Right hindlimb (tissue), 1 donor: ENCODE measurements at regions not wholly inside any gene's neighbourhood (a gene's known extent, or its start where the extent isn't known, plus 50 kb on each side); places are given as distances from the start of the nearest gene placed in this dataset.

Experiments used
- DNase-seq: peaks from one replicate; pipeline ENCODE4 v3.0.0-alpha.2; 2018

DNA sequence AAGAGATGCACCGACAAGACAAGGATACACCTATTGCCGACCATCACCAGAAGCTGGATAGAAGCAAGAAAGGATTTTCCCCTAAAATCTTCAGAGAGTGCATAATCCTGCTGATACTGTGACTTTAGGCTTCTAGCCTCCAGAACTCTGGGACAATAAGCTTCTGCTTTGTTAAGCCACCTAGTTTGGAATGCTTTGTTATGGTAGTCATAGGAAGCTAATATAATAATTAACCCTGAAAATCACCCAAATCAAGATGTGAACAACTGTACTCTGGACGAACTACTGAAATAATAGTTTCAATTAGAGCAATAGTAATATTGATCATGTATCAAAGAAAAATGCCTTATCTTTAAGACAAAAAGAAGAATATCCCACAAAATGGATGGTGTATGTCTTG, 524.6 kb downstream of the EFNB2 start:
- no peak for DNase-seq

DNA sequence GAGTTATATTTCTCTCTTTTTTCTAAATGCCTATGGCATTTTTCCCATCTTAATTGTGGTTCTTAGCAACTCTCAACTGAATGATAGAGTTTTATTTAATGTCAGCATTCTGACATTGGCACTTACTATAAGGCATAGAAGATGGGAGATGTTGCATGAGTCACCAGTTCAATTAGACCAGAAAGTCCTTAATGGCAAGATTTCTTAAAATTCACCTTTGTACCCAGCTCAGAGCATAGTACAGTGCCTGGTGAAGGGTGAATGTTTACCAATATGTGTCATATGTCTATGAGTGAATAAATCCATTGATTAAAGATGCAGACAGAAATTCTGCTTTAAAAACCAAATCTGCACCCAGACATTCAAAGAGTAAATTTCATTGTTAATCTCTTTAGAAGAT, 526.9 kb downstream of the EFNB2 start:
- no peak for DNase-seq

DNA sequence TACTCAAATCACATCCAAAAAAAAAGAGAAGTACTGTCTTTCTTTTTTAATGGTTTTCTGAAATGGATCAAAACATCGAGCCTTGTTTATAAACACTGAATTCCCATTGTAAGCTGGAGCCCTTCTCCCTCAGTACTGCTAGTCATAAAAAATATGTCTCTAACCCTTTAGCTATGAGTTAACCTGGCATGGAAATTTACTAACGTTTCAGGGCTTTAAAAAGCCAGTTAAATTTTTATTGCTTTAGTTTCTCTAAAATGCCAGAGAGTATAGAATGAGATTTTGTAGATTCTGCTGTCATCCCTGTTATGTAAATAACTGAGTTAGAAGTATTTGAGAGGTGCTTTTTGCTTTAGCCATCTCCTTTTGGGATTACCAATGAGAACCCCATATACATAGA, 528.3 kb downstream of the EFNB2 start:
- no peak for DNase-seq

DNA sequence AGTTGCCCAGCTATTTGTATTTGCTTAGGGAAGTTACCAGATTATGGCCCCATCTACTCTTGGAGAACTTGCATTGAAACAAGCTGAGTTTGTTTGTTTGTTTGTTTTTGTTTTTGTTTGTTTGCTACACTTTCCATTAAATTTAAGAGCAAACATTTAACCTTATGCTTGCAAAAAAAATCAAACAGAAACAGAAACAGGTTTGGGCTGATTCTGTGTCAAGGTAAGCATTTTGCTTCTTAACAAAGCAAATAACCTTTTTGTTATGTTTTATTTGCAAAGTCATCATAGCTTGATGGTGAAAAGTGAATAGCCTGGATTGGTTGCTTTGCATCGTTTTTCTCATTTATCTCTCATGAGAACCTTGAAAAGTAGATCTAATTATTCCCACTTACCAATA, 531.8 kb downstream of the EFNB2 start:
- DNase-seq = no peak

DNA sequence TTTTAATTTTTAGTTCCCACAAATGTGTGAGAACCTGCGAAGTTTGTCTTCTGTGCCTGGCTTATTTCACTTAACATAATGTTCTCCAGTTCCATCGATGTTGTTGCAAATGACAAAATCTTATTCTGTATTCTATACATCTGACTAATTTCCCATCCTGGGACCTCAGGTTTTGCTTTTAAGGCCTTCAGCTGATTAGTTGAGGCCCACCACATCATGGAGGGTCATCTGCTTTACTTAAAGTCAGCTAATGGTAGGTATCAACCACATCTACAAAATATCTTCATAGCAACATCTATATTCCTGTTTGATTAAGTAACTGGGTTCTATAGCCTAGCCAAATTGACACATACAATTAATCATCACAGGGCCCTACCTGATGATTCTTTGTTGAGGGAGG, 534.0 kb downstream of the EFNB2 start:
- no peak for DNase-seq

DNA sequence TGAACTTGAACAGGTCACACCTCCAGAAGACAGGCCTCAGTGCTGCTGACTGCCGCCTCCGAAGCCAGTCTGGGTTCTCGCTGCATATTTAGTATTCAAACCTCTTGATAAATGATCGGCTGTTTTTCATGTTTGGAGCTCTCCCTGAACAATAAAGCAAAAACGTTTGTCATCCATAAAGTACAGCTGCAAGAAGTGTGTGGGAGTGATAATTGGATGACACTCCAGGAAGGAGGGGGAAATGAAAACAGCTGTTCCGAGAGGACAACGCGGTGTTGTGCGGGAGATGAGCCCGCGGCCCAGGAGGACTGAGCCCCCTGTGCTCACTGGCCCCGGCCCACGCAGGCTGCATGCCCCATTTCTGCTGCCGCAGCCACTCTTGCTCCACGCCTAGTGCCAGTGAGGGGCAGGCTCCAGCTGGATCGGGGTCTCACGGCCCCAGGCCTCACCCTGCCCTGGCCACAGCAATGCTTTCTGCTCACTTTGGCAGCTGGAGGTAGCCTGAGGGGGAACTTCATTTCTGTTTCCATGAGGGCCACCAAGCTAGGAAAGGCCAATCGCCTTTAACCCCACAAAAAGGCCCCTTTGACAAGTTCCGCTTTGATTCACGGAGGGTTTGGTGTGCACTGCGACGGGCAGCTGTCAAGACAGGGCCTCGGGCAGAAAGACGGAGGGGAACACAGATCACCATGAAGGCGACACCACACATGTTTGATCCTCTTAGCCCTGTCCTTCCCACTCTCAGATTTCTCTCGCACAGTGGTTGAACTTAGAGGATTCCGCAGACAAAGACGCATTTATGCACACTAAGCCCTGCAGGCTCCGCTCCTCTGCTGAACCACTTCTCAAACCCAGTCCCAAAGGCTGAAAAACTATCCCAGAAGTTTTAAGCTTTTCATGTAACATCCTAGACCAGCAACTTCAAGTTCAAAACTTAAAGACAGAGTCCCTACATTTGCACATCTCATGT, 537.6 kb downstream of the EFNB2 start:
- DNase-seq = peak; percentile 57

DNA sequence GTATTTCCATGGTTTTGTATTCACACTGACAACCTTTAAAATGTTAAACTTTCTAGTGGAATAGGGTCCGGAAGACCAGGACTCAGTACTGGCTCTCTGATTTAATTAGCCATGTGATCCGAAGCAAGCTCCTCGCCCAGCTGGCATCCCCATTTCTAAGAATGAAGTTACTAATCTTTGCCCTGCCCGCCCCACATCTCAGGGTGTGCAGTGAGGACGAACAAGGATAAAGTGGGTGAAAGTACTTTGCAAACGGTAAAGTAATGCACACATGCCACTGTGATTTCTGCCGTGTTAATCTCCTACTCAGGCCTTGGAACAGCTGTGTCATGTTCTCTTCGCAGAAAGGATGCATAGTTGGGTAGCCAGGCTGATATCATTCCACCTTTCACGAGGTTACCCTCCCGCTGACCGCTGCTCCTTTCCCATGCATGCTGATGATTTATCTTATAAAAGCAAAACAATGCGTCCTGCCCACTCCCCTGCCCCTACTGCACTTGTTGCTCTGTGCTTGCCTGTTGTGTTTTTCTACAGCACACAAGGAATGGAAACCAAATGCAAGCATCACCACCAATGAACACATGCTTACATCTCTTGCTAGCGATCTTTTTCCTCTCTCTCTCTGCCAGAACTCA, 539.0 kb downstream of the EFNB2 start:
- no peak for DNase-seq

DNA sequence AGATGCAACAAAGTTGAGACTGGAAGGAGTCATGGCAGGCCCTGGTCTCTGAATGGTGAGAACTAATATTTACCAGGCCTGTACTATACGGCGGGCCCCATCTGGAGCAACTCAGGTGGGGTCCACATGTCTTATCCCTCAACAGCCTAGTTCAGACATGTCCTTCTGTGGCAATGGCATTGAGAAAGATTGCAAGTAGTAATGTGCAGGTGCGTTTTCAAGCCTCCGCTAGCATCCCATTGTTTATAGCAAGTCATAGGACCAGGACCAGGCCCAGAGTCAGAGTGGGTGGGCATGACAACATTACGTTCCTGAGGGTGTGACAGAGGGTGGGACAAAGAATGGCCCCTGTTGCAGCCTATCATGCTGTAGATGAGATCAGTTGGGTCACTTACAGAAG, 541.1 kb downstream of the EFNB2 start:
- no peak for DNase-seq

DNA sequence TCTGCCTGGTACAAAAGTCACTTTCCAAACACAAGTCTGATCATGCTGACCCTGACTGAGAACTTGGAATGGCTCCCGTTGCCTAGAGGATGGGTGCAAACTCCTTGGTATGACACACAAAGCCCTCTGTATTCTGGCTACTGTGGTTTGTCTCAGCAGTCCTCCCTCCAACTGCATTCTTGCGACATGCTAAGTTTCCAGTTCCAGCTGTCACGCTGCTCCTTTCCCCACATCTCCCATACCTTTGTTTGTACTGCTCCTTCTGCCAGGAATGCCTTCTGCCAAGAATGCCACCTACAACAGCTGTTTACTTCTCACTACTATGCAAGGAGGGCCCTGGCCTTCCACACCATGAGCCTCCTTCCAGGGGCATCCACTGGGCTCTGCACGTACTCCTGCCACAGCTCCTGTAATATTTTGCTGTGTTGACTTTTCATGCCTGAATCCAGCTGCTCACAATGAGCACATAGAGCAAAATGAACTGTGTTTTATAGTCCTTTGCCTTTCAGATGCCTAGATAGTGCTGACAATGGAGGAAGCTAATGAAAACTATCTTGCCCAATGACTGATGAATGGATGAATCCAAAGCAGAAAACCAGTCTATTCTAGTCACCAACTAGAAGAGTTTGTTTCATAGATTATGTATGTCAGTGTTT, 543.7 kb downstream of the EFNB2 start:
- DNase-seq = peak; percentile 35

DNA sequence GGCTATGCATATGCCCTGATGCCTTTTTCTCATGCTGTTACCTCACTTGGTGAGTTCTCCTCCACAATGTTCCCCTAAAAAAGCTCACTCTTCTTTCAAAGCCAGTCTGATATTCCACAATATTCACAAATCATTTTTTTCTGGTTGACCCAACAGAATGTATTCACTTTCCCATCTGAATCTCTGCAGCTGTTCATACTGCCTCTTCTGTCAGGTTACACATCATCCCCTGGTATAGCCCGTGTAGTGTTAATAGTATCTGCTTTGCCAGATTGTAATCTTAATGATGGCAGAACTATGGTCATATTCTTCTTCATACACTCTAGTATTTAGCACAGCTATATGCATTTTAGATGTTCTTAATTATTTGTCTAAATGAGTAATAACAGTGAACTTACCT, 544.3 kb downstream of the EFNB2 start:
- no peak for DNase-seq

DNA sequence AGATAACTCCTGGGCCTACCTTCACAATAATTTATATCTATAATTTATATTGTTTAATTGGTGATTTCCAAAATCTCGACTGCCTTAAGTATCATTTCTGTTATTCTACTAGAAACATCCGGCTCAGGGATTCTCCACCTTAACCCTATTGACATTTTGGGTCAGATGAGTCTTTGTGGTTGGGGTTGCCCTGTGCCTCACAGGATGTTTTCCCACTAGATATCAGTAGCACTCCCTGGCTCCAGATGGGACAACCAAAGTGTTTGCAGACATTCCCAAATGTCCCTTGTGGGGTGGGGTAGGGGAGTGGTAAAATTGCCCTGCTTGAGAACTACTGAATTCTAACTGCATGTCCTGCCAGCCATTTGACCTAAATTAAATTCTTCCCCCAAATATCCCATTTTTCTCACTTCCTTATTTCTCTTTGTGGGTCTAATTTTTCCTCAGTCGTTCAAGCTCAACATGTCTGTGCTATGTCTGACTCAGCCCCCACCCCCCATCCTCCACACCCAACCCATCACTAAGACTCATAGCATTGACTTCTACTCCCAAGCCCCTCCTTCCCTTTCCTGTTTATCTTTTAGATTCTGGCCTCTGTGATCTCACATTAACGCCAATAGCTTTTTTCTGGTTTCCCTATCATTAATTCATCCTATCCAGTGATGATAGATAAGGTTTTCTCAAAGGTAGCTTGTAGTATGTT, 545.1 kb downstream of the EFNB2 start:
- no peak for DNase-seq

DNA sequence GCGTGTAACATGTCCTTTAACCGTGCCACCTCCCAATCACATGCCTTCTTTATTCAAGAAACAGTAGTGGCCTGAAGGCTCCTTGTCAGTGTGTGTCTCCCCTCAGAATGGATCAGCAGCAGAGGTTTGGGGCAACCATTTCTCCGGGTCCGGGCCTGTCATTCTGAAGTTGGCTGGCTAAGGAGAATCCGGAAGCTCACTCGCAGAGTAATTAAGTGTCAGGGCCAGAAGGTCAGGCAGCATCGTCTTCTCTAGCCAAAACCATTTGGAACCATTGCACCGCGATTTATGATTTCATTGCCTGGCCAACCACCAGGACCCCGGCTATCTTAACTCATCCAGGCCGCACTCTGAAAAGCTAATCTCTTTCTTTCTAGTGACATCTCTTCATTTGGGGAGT, 550.8 kb downstream of the EFNB2 start:
- no peak for DNase-seq

DNA sequence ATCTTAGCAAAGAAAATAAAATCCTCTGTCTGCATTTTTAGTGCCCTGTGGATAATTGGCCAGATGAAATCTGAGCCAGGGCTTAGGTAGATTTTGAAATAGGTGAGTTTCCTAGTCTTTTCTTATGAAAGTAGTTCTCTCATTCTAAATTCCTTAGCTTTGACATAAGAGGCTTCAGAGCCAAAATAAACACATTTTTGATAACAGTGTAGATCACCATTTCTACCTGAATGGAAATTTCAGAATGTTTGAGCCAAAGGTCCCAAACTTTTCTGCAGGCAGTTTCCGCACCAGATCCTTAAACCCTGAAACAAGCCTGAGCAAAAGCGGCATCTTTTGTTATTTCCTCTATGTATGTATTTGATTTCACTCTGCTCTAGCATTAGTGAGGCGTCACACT, 551.2 kb downstream of the EFNB2 start:
- DNase-seq = no peak

DNA sequence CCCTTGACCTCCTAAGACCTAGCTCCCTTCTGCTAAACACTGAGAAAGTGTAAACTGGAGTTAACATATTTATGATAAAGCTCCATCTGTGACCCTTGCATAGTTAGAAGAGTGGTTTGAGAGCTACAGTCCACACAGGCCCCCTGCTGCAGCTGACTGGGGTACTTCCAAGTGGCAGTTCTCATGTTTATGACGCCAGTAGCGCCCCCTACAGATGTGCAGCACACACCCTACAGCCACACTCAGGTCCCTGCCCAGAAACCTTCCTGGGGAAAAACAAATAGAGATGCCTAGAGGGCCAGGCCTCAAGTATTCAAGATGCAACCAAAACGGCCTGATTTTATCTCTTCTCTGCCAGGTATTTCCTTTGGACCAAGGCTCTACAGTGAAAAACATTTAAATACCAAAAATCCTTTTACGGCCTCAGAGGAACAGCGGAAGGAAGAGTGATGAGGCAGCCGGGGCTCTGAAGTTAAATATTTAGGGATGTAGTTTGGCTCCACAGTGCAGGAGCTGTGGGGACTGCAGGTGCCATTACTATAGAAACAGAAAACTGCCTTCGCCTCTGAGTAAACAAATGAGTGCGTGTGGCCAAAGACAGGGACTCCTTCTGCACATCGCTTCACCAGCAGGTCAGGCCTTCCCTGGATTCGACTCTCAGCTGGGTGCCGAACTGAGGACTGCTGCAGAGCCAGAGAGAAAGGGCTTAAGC, 553.1 kb downstream of the EFNB2 start:
- peak; percentile 33 for DNase-seq

DNA sequence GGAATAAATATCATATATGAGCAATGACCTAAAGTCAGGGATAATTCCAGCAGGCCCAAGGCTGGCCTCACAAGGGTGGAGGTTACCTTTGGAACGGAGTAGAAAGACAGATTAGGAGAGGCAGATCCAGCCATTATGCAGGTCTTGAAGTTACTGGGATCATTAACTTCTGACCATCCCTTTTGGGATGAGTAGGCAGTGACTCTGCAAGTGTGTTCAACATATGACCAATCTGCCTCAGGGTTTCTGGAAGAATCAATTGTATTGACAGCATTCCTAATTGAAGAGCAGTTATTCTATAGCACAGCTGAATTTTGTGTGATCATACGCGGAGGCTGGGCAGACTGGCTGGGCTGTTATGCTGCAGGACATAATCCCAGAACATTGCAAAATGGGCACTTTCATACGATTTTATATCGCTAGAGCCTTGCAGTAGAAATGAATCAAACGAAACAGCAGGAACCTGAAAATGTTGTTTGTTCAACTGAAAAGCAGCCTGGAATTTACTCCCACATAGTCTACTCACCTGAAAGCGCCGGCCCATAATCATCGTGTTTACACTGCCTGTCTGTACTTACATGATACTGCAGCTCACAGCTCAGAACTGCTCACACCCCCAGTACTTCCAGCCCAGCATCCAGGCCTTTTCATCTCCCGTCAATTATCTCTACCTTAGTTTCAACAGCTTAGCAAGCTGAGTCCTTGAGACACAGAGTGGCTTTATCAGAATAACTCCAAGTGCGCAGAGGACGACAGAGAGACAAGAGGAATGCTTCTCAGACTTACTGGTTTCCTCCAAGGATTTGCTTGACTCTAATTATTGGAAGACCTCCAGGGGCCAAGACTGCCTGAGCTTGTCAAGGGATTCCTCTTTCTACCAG, 556.1 kb downstream of the EFNB2 start:
- DNase-seq = no peak

DNA sequence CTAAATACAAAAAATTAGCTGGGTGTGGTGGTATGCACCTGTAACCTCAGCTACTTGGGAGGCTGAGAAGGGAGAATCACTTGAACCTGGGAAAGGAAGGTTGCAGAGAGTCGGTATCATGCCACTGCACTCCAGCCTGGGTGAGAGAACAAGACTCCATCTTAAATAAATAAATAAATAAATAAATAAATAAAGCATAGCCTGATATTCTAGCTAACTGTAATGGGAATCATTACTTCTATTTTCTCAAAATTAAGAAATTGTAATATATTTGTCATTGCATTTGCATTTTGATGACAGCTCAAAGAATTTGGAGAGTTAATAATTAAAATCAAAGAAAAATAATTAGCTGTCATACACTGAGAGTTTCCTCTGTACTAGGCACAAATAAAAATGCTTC, 561.1 kb downstream of the EFNB2 start:
- no peak for DNase-seq

DNA sequence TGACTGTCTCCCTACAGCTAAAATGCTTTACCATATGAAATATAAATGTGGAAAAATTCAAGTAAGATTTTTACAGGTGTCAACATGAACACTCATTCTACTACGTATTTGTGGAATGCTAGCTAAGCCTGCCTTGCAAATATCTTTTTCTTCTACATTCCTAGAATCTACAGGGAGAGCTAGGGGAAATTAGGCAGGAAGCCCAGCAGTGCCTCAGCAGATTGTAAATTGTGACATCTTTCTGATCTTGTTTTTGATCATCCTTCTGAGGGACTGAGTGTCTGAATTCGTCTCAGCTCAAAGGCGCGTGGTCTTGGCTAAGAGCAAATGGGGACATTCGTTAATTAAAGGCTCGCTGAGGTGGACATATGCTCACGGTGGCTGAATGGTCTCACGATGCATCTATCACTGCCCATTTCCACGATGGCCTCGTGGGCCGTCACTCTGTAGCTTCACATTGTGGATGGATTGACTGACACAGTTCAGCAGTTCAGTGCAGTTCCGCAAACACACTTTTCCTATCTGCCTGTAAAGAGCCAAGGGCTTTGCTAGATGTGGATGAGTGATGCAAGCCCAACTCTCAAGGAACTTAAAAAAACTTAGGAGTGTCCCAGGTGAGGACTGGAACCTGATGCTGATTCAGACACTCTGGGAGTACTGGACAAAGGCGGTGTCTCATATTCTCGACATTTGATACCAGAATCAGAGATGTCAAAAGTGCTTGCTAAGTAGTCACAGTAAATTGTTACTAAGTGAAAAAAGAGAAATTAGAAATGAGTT, 562.5 kb downstream of the EFNB2 start:
- DNase-seq = peak; percentile 22

DNA sequence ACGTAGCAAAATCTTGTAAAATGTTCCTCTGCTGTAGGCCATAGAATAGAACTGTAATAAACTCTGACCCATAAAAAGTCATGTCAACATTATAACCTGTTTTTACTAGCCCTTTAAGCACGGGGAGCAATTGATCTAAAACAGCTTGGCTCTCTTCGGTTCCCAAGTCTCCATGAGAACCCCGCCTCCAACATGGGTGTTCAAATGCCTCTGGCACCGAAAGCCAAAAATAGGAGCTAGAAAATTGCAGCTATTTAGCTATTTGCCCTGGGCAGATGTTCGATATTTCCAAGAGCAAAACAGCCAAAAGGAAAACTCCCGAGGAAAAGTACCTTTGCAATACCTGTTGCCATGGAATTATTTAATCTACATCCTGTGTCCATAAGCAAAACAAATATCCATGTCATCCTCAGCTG, 563.1 kb downstream of the EFNB2 start:
- no peak for DNase-seq

DNA sequence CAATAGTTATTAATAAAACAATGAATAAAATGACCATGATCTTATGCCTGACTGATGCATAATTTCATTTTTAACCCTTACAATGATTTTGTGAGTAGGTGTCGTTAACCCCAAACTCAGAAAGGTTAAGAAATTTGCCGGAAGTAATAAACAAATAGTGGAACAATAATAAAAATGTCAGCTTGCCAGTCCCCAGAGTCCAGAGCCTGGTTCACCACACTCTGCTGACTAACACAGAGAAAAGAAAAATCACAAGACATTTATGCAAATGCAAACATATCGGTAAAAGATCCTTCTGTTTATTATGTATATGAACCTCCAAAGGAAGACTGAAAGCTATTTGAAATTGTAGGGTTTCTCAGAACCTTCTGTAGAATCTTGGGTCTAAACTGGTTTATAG, 563.7 kb downstream of the EFNB2 start:
- DNase-seq = no peak

DNA sequence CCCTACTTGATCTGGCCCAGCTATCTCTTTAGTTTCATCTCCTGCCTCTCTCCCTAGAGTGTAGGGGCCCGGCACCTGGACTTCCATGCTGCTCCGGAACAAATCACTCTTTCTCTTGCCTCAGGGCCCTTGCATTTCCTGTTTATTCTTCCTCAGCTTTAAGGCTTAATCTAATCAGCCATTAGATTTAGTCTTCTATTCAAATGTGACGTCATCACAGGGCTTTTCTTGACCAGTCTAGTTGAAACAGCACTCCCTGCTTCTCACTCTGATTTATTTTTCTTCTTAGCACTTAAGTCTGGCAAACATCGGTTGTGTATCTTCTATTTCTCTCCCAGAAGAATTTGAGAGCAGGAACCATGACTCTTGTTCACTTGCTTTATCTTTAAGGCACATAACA, 564.1 kb downstream of the EFNB2 start:
- DNase-seq = no peak

DNA sequence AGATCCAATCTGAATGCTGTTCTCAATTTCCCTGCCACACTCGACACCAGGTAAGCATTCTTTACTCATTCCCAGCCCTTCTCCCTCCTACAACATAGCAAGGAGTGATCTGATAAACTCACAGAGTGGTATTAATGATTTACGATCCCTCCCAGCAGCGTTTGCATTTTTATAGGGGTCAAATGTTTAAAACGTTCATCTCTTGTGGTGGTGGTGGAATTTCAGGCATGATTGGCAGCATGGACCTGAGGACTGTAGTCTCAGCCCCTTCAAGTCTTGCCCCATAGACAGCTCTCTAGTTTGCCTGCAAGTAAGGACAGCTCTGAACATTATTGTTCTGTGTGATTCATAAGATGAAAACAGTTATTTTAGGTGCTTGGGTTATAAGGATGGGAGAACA, 565.7 kb downstream of the EFNB2 start:
- no peak for DNase-seq
